Activated T-helper 2 cell treated with anti-CD3 and anti-CD28 coated beads, Interferon-gamma antibody, Interleukin-2, Interleukin-4, amounts not matched to agents 10 μg/mL and 5 μg/mL and 100 μg/mL, durations not matched to agents 14 hours and 24 hours and 36 hours (primary cell): ENCODE measurements at regions not wholly inside any gene's neighbourhood (a gene's known extent, or its start where the extent isn't known, plus 50 kb on each side); places are given as distances from the start of the nearest gene placed in this dataset.
"Not testable (repeated sequence)": the region's sequence is repeated elsewhere in the genome, so short reads cannot be mapped to it uniquely, and the experiment has no call there.

Experiments used
- DNase-seq: peaks from one replicate; pipeline ENCODE4 v3.0.0; 2021; ENCODE audit warnings: low spot score
- H3K27ac Mint-ChIP-seq: one replicate; pipeline ENCODE4 v1.8.0; 2021; ENCODE audit warnings: mixed read lengths
- H3K27me3 Mint-ChIP-seq: one replicate; pipeline ENCODE4 v1.8.0; 2021; ENCODE audit warnings: low read depth, mixed read lengths
- H3K36me3 Mint-ChIP-seq: one replicate; pipeline ENCODE4 v1.8.0; 2021; ENCODE audit warnings: low read depth, mixed read lengths
- H3K4me1 Mint-ChIP-seq: one replicate; pipeline ENCODE4 v1.8.0; 2021; ENCODE audit warnings: low read depth, mixed read lengths
- H3K4me3 Mint-ChIP-seq: one replicate; pipeline ENCODE4 v1.8.0; 2021; ENCODE audit warnings: low read depth, mild to moderate bottlenecking, moderate library complexity, mixed read lengths
- H3K9me3 Mint-ChIP-seq: one replicate; pipeline ENCODE4 v1.8.0; 2021; ENCODE audit warnings: mixed read lengths
- intact Hi-C: fragments of 100-400 bp; cut with micrococcal nuclease; formaldehyde crosslinking; loops from one replicate; pipeline ENCODE4 v1.15.1; 2023

GRCh38 chr6:61622601-61623000 lies 663.4 kb downstream of the KHDRBS2 start:
- intact Hi-C loops = no loop called here

GRCh38 chr6:61614119-61614518 lies 671.9 kb downstream of the KHDRBS2 start:
- H3K36me3 Mint-ChIP-seq = no peaks in the 10 kb centered on the region
- peaks cover 18% of the 10 kb centered on the region for H3K9me3 Mint-ChIP-seq
- H3K4me1 Mint-ChIP-seq = no peaks in the 10 kb centered on the region
- no peak for DNase-seq
- H3K27ac Mint-ChIP-seq = no peak overlapping the region
- intact Hi-C loops = no loop called here
- H3K27me3 Mint-ChIP-seq = no peaks in the 10 kb centered on the region
- no peak overlapping the region for H3K4me3 Mint-ChIP-seq

More at GRCh38 chr6:61622601-61623000, 663.4 kb downstream of the KHDRBS2 start:
- Mint-ChIP-seq H3K27me3 (no peaks in the 10 kb centered on the region), H3K36me3 (no peaks in the 10 kb centered on the region), H3K4me3 (no peak overlapping the region), H3K27ac (no peak overlapping the region), H3K4me1 (no peaks in the 10 kb centered on the region), H3K9me3 (peaks cover 67% of the 10 kb centered on the region)
- DNase-seq = no peak

GRCh38 chr6:61606500-61606899 lies 679.5 kb downstream of the KHDRBS2 start:
- intact Hi-C loops = no loop called here

GRCh38 chr6:61605851-61606250 lies 680.2 kb downstream of the KHDRBS2 start:
- H3K4me1 Mint-ChIP-seq = not testable (repeated sequence)

More at GRCh38 chr6:61606500-61606899, 679.5 kb downstream of the KHDRBS2 start:
- no peak overlapping the region for H3K27ac Mint-ChIP-seq
- H3K4me1 Mint-ChIP-seq = no peaks in the 10 kb centered on the region
- no peak overlapping the region for H3K4me3 Mint-ChIP-seq
- peaks cover 57% of the 10 kb centered on the region for H3K9me3 Mint-ChIP-seq
- H3K27me3 Mint-ChIP-seq = no peaks in the 10 kb centered on the region
- DNase-seq = no peak
- no peaks in the 10 kb centered on the region for H3K36me3 Mint-ChIP-seq

GRCh38 chr6:61602171-61602570 lies 683.9 kb downstream of the KHDRBS2 start:
- H3K27ac Mint-ChIP-seq, H3K4me1 Mint-ChIP-seq, H3K27me3 Mint-ChIP-seq, H3K36me3 Mint-ChIP-seq, H3K4me3 Mint-ChIP-seq, intact Hi-C loops, DNase-seq: not testable (repeated sequence)
- peaks cover 76% of the 10 kb centered on the region for H3K9me3 Mint-ChIP-seq

More at GRCh38 chr6:61605851-61606250, 680.2 kb downstream of the KHDRBS2 start:
- H3K36me3 Mint-ChIP-seq, H3K27ac Mint-ChIP-seq, intact Hi-C loops, H3K4me3 Mint-ChIP-seq, DNase-seq, H3K27me3 Mint-ChIP-seq: not testable (repeated sequence)
- H3K9me3 Mint-ChIP-seq = peaks cover 63% of the 10 kb centered on the region

- Mint-ChIP-seq H3K4me1 (no peaks in the 10 kb centered on the region), H3K27me3 (no peaks in the 10 kb centered on the region), H3K4me3 (no peak overlapping the region), H3K9me3 (peaks cover 45% of the 10 kb centered on the region), H3K27ac (no peak overlapping the region), H3K36me3 (no peaks in the 10 kb centered on the region)
- no peak for DNase-seq
- intact Hi-C loops = no loop called here
Measured at GRCh38 chr6:61592238-61592637, 693.8 kb downstream of the KHDRBS2 start.

- Mint-ChIP-seq H3K9me3 (peaks cover 47% of the 10 kb centered on the region), H3K4me1 (no peaks in the 10 kb centered on the region), H3K27me3 (no peaks in the 10 kb centered on the region), H3K36me3 (no peaks in the 10 kb centered on the region), H3K4me3 (no peak overlapping the region), H3K27ac (no peak overlapping the region)
- intact Hi-C loops = no loop called here
- DNase-seq = no peak
Measured at GRCh38 chr6:61586934-61587537, 699.0 kb downstream of the KHDRBS2 start.

GRCh38 chr6:61585504-61585903 lies 700.5 kb downstream of the KHDRBS2 start:
- Mint-ChIP-seq H3K4me3 (no peak overlapping the region), H3K9me3 (peaks cover 46% of the 10 kb centered on the region), H3K27me3 (no peaks in the 10 kb centered on the region), H3K36me3 (no peaks in the 10 kb centered on the region), H3K27ac (no peak overlapping the region), H3K4me1 (no peaks in the 10 kb centered on the region)
- no peak for DNase-seq
- intact Hi-C loops = no loop called here

GRCh38 chr6:61562098-61562497 lies 723.9 kb downstream of the KHDRBS2 start:
- Mint-ChIP-seq H3K27ac (no peak overlapping the region), H3K36me3 (no peaks in the 10 kb centered on the region), H3K9me3 (peaks cover 80% of the 10 kb centered on the region), H3K27me3 (no peaks in the 10 kb centered on the region), H3K4me3 (no peak overlapping the region), H3K4me1 (no peaks in the 10 kb centered on the region)
- intact Hi-C loops = no loop called here
- no peak for DNase-seq

GRCh38 chr6:61558796-61559195 lies 727.2 kb downstream of the KHDRBS2 start:
- H3K4me3 Mint-ChIP-seq = no peak overlapping the region
- no peak for DNase-seq
- no peaks in the 10 kb centered on the region for H3K27me3 Mint-ChIP-seq
- H3K27ac Mint-ChIP-seq = no peak overlapping the region
- no peaks in the 10 kb centered on the region for H3K4me1 Mint-ChIP-seq
- intact Hi-C loops = no loop called here
- no peaks in the 10 kb centered on the region for H3K36me3 Mint-ChIP-seq
- H3K9me3 Mint-ChIP-seq = peaks cover 78% of the 10 kb centered on the region

- DNase-seq = no peak
- no peak overlapping the region for H3K4me3 Mint-ChIP-seq
- H3K36me3 Mint-ChIP-seq = no peaks in the 10 kb centered on the region
- no peaks in the 10 kb centered on the region for H3K27me3 Mint-ChIP-seq
- intact Hi-C loops = no loop called here
- no peak overlapping the region for H3K27ac Mint-ChIP-seq
- H3K4me1 Mint-ChIP-seq = no peaks in the 10 kb centered on the region
- peaks cover 85% of the 10 kb centered on the region for H3K9me3 Mint-ChIP-seq
Measured at GRCh38 chr6:61555993-61556392, 730.0 kb downstream of the KHDRBS2 start.

- Mint-ChIP-seq H3K27me3 (no peaks in the 10 kb centered on the region), H3K4me1 (no peaks in the 10 kb centered on the region), H3K36me3 (no peaks in the 10 kb centered on the region), H3K27ac (no peak overlapping the region), H3K4me3 (no peak overlapping the region), H3K9me3 (peaks cover 62% of the 10 kb centered on the region)
- DNase-seq = no peak
- intact Hi-C loops = no loop called here
Measured at GRCh38 chr6:61538801-61539200, 747.2 kb downstream of the KHDRBS2 start.

- H3K9me3 Mint-ChIP-seq = peaks cover 71% of the 10 kb centered on the region
- H3K27ac Mint-ChIP-seq, H3K4me3 Mint-ChIP-seq, intact Hi-C loops, H3K27me3 Mint-ChIP-seq, DNase-seq, H3K4me1 Mint-ChIP-seq, H3K36me3 Mint-ChIP-seq: not testable (repeated sequence)
Measured at GRCh38 chr6:61532749-61533148, 753.3 kb downstream of the KHDRBS2 start.
